SK-N-SH (cell line): ENCODE measurements at regions not wholly inside any gene's neighbourhood (a gene's known extent, or its start where the extent isn't known, plus 50 kb on each side); places are given as distances from the start of the nearest gene placed in this dataset.

Source experiments
- CTCF ChIA-PET: fragments of 300-600, 350-600 bp; formaldehyde crosslinking; extraction: SDS; loops from one replicate; lab custom pipeline; 2021; lab: Yijun Ruan, JAX
- POLR2A ChIA-PET: fragments of 350-600 bp; sonication (Branson Sonifier 250); formaldehyde crosslinking; extraction: SDS; loops from one replicate; lab custom pipeline; 2020; ENCODE audit warnings: antibody characterized with exemption, inconsistent platforms; lab: Yijun Ruan, JAX
- DNase-seq: peaks from one replicate; pipeline ENCODE4 v3.0.0; 2012
- H2AFZ ChIP-seq: fragments of 200-600 bp; sonication (generic); 2 replicates; pipeline ENCODE4 v1.8.1; 2016; ENCODE audit warnings: antibody characterized with exemption, mild to moderate bottlenecking, low read depth
- H3F3A ChIP-seq: fragments of 200-600 bp; sonication (generic); replicated peaks from 2 replicates; pipeline ENCODE3; 2016; ENCODE audit warnings: antibody characterized with exemption, mild to moderate bottlenecking; ENCODE audit not compliant: insufficient read depth
- H3K27ac ChIP-seq, 2 experiments: fragments of 200-500 bp in 1 of 2; fragments of 200-600 bp in 1 of 2; sonication (Bioruptor generic) in 1 of 2; sonication (generic), shearing (Covaris generic) in 1 of 2; 2 replicates each; pipeline versions ENCODE4 v1.5.1 to v1.6.1; 2014 to 2016; ENCODE audit warnings: low read depth in 2 of 2, inconsistent platforms in 1 of 2, low read length in 1 of 2, mild to moderate bottlenecking in 1 of 2, mixed read lengths in 1 of 2
- H3K27me3 ChIP-seq: fragments of 200-600 bp; sonication (generic), shearing (Covaris generic); 2 replicates; pipeline ENCODE4 v1.6.1; 2016; ENCODE audit warnings: mixed run types; ENCODE audit not compliant: insufficient read depth
- H3K36me3 ChIP-seq, 2 experiments: fragments of 200-500 bp in 1 of 2; fragments of 200-600 bp in 1 of 2; sonication (Bioruptor generic) in 1 of 2; sonication (generic) in 1 of 2; replicated peaks in 1 of 2; 2 replicates each; pipeline versions ENCODE3 to v1.5.1; 2014 to 2016; ENCODE audit warnings: low read length in 1 of 2, mild to moderate bottlenecking in 1 of 2; ENCODE audit not compliant: insufficient read depth in 2 of 2, control insufficient read depth in 1 of 2
- H3K4me1 ChIP-seq, 2 experiments: fragments of 200-500 bp in 1 of 2; fragments of 200-600 bp in 1 of 2; sonication (Bioruptor generic) in 1 of 2; sonication (generic), shearing (Covaris generic) in 1 of 2; 2 replicates each; pipeline versions ENCODE4 v1.5.1 to v1.6.1; 2014 to 2016; ENCODE audit warnings: low read depth in 1 of 2, low read length in 1 of 2, mixed run types in 1 of 2; ENCODE audit not compliant: insufficient read depth in 2 of 2, control insufficient read depth in 1 of 2
- H3K4me2 ChIP-seq: fragments of 200-600 bp; sonication (generic), shearing (Covaris generic); 2 replicates; pipeline ENCODE4 v1.6.1; 2017; ENCODE audit warnings: mixed run types
- H3K4me3 ChIP-seq, 2 experiments: fragments of 200-500 bp in 1 of 2; fragments of 200-600 bp in 1 of 2; sonication (Bioruptor generic) in 1 of 2; sonication (generic), shearing (Covaris generic) in 1 of 2; 2 replicates each; pipeline versions ENCODE4 v1.5.1 to v1.8.1; 2014 to 2016; ENCODE audit warnings: low read depth in 2 of 2, inconsistent platforms in 1 of 2, low read length in 1 of 2, mild to moderate bottlenecking in 1 of 2, mixed read lengths in 1 of 2, moderate library complexity in 1 of 2
- H3K79me2 ChIP-seq: fragments of 200-600 bp; sonication (generic); 2 replicates; pipeline ENCODE4 v1.8.1; 2017; ENCODE audit warnings: mild to moderate bottlenecking; ENCODE audit not compliant: insufficient read depth
- H3K9ac ChIP-seq: fragments of 200-600 bp; sonication (generic); 2 replicates; pipeline ENCODE4 v1.6.1; 2017; ENCODE audit warnings: mixed run types
- H3K9me2 ChIP-seq: fragments of 200-600 bp; sonication (generic); 2 replicates; pipeline ENCODE4 v1.6.1; 2017; ENCODE audit warnings: mixed run types
- H3K9me3 ChIP-seq: fragments of 200-600 bp; sonication (generic); 2 replicates; pipeline ENCODE4 v1.6.1; 2017; ENCODE audit warnings: mixed run types, mild to moderate bottlenecking, moderate library complexity
- H4K20me1 ChIP-seq: fragments of 200-600 bp; sonication (generic); 2 replicates; pipeline ENCODE4 v1.6.1; 2017; ENCODE audit warnings: mild to moderate bottlenecking, mixed run types; ENCODE audit not compliant: insufficient read depth
- ELF1 ChIP-seq: IDR thresholded peaks from 2 replicates; pipeline ENCODE4 v1.4.0; 2012
- FOXM1 ChIP-seq: IDR thresholded peaks from 2 replicates; pipeline ENCODE4 v1.4.0; 2012; ENCODE audit warnings: low read depth, mild to moderate bottlenecking
- JUND ChIP-seq: IDR thresholded peaks from 2 replicates; pipeline ENCODE4 v1.4.0; 2012
- MEF2A ChIP-seq: IDR thresholded peaks from 2 replicates; pipeline ENCODE4 v1.4.0; 2012; ENCODE audit warnings: low read depth, borderline replicate concordance
- NFIC ChIP-seq: IDR thresholded peaks from 2 replicates; pipeline ENCODE4 v1.4.0; 2012; ENCODE audit warnings: borderline replicate concordance
- POLR2AphosphoS5 ChIP-seq: IDR thresholded peaks from 2 replicates; pipeline ENCODE4 v1.6.1; 2012; ENCODE audit warnings: low read depth, low read length
- RCOR1 ChIP-seq: fragments of 150-350 bp; IDR thresholded peaks from 2 replicates; pipeline ENCODE4 v1.6.1; 2017; ENCODE audit warnings: antibody characterized with exemption, low read length
- RFX5 ChIP-seq: IDR thresholded peaks from 2 replicates; pipeline ENCODE4 v1.6.1; 2012; ENCODE audit warnings: mild to moderate bottlenecking, improper control_type of control experiment, low read length
- SMC3 ChIP-seq: IDR thresholded peaks from 2 replicates; pipeline ENCODE4 v1.6.1; 2012; ENCODE audit warnings: low read depth, low read length, improper control_type of control experiment
- TAF1 ChIP-seq: IDR thresholded peaks from 2 replicates; pipeline ENCODE4 v1.6.1; 2012; ENCODE audit warnings: low read depth, mild to moderate bottlenecking, low read length, moderate library complexity, borderline replicate concordance
- YY1 ChIP-seq: IDR thresholded peaks from 2 replicates; pipeline ENCODE4 v1.4.0; 2012; ENCODE audit warnings: low read depth, mild to moderate bottlenecking
- WGBS: methylation state at CpG from one replicate; pipeline ENCODE4 v1.1.6; 2017; ENCODE audit warnings: low lambda C conversion rate; 5-methylcytosine and 5-hydroxymethylcytosine counted together
- TF ChIP-seq, protein P1 (sequence below): fragments of 150-350 bp; IDR thresholded peaks from 2 replicates; pipeline ENCODE4 v1.6.1; 2017; ENCODE audit warnings: antibody characterized with exemption, low read length, low read depth, borderline replicate concordance
- TF ChIP-seq, protein P2 (sequence below): IDR thresholded peaks from 2 replicates; pipeline ENCODE4 v1.6.1; 2012; ENCODE audit warnings: mild to moderate bottlenecking, low read depth, low read length, moderate library complexity
- TF ChIP-seq, protein P3 (sequence below): IDR thresholded peaks from 2 replicates; pipeline ENCODE4 v1.4.0; 2012; ENCODE audit warnings: low read depth

DNA sequence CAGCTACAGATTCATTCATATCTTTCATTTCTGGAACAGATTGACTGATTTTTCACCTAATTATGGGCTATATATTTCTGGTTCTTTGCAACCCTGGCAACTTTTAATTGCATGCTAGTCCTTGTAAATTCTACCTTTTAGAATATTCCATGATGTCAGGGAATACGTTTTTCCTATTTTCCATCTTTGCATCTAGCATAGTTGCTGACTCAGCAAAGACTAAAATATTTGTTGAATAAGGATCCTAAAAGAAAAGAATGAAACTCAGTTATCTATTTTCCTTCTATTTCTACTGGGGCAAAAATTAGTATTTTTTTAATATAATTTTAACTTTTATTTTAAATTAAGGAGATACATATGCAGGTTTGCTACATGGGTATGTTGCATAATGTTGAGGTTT is 438.3 kb downstream of the GXYLT1 start:
- Histone ChIP-seq H3K27me3 (no peaks in the 10 kb centered on the region), H2AFZ (no peak overlapping the region)
- TF ChIP-seq SMC3: no peak
- no peak for TF ChIP-seq ELF1
- TF ChIP-seq RCOR1: no peak
- no peak for TF ChIP-seq MEF2A
- no peak for TF ChIP-seq FOXM1
- no peak for TF ChIP-seq RFX5
- TF ChIP-seq, protein P1, sequence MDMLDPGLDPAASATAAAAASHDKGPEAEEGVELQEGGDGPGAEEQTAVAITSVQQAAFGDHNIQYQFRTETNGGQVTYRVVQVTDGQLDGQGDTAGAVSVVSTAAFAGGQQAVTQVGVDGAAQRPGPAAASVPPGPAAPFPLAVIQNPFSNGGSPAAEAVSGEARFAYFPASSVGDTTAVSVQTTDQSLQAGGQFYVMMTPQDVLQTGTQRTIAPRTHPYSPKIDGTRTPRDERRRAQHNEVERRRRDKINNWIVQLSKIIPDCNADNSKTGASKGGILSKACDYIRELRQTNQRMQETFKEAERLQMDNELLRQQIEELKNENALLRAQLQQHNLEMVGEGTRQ: no peak
- no peak for TF ChIP-seq YY1
- TF ChIP-seq, protein P2, sequence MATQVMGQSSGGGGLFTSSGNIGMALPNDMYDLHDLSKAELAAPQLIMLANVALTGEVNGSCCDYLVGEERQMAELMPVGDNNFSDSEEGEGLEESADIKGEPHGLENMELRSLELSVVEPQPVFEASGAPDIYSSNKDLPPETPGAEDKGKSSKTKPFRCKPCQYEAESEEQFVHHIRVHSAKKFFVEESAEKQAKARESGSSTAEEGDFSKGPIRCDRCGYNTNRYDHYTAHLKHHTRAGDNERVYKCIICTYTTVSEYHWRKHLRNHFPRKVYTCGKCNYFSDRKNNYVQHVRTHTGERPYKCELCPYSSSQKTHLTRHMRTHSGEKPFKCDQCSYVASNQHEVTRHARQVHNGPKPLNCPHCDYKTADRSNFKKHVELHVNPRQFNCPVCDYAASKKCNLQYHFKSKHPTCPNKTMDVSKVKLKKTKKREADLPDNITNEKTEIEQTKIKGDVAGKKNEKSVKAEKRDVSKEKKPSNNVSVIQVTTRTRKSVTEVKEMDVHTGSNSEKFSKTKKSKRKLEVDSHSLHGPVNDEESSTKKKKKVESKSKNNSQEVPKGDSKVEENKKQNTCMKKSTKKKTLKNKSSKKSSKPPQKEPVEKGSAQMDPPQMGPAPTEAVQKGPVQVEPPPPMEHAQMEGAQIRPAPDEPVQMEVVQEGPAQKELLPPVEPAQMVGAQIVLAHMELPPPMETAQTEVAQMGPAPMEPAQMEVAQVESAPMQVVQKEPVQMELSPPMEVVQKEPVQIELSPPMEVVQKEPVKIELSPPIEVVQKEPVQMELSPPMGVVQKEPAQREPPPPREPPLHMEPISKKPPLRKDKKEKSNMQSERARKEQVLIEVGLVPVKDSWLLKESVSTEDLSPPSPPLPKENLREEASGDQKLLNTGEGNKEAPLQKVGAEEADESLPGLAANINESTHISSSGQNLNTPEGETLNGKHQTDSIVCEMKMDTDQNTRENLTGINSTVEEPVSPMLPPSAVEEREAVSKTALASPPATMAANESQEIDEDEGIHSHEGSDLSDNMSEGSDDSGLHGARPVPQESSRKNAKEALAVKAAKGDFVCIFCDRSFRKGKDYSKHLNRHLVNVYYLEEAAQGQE: no peak
- no peak for TF ChIP-seq JUND
- TF ChIP-seq NFIC: no peak
- TF ChIP-seq, protein P3, sequence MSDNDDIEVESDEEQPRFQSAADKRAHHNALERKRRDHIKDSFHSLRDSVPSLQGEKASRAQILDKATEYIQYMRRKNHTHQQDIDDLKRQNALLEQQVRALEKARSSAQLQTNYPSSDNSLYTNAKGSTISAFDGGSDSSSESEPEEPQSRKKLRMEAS: no peak
- no peak for TF ChIP-seq TAF1
- no peak for TF ChIP-seq POLR2AphosphoS5
- TF ChIP-seq, all 33 proteins: peak for 0
- Histone ChIP-seq H3K9me3 (no peaks in the 10 kb centered on the region), H3K4me2 (no peak overlapping the region), H3K4me3 (no peak overlapping the region), H3K79me2 (no peaks in the 10 kb centered on the region), H3K27ac (no peak overlapping the region), H4K20me1 (no peaks in the 10 kb centered on the region), H3K36me3 (no peaks in the 10 kb centered on the region), H3K4me1 (no peaks in the 10 kb centered on the region; a peak in 2 of 4 replicates), H3K9me2 (no peaks in the 10 kb centered on the region), H3F3A (no peaks in the 10 kb centered on the region), H3K9ac (no peak overlapping the region)
- ChIA-PET CTCF (no interaction called here), POLR2A (no interaction called here)
- 19% methylated on average over 1 of the region's 1 CpG for WGBS
- no peak for DNase-seq
